ENCODE measurements at regions not wholly inside any gene's neighbourhood (a gene's known extent, or its start where the extent isn't known, plus 50 kb on each side); places are given as distances from the start of the nearest gene placed in this dataset.

GRCh38 chr1:29967261-29967660, 730.9 kb downstream of the PTPRU start:
- TF ChIP-seq POLR2AphosphoS5 (IDR thresholded peaks at IDR 0.05; ENCODE audit: low read depth, low read length) (no peak), TAF1 (IDR thresholded peaks at IDR 0.05; ENCODE audit: low read depth, low read length) (no peak), POLR2A (IDR thresholded peaks at IDR 0.05; ENCODE audit: low read depth, low read length) (no peak), SPI1 (IDR thresholded peaks at IDR 0.05; ENCODE audit: low read depth, low read length) (no peak)
